ES-I3 (cell line): ENCODE measurements at regions not wholly inside any gene's neighbourhood (a gene's known extent, or its start where the extent isn't known, plus 50 kb on each side); places are given as distances from the start of the nearest gene placed in this dataset.

Experiments used
- H3K36me3 ChIP-seq: 2 replicates; pipeline ENCODE4 v1.6.1; 2013; ENCODE audit warnings: mild to moderate bottlenecking, low read length, control low read depth, moderate library complexity; ENCODE audit not compliant: insufficient read depth
- H3K4me1 ChIP-seq: 2 replicates; pipeline ENCODE4 v1.6.1; 2013; ENCODE audit warnings: mild to moderate bottlenecking, control low read depth, low read length; ENCODE audit not compliant: insufficient read depth
- H3K9ac ChIP-seq: 2 replicates; pipeline ENCODE4 v1.6.1; 2013; ENCODE audit warnings: low read depth, mild to moderate bottlenecking, low read length, moderate library complexity
- H3K9me3 ChIP-seq: 2 replicates; pipeline ENCODE4 v1.6.1; 2013; ENCODE audit warnings: mild to moderate bottlenecking, low read length, moderate library complexity; ENCODE audit not compliant: control insufficient read depth, insufficient read depth

DNA sequence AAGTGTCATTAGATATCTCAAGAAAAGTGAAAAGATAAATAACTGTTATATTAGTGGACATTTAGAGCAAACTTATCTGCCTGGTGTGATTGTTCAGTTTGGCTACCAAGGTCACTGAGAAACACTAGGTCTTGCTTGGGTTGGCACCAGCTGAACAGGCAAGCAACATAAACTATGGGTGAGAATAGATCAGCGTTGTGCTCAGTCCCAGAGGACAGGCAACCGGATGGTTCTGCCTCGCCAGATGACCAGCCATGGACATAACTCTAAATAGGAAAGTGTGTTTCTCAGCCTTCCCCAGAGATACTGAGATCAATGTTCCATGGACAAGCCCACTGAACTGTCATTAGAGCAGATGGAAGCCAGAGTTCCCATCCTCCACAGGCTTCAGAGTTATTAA, 203.4 kb upstream of the VRK2 start:
- H3K9ac ChIP-seq, result no peak overlapping the region
- H3K9me3 ChIP-seq, result no peaks in the 10 kb centered on the region
- no peaks in the 10 kb centered on the region for H3K36me3 ChIP-seq
- no peaks in the 10 kb centered on the region for H3K4me1 ChIP-seq

DNA sequence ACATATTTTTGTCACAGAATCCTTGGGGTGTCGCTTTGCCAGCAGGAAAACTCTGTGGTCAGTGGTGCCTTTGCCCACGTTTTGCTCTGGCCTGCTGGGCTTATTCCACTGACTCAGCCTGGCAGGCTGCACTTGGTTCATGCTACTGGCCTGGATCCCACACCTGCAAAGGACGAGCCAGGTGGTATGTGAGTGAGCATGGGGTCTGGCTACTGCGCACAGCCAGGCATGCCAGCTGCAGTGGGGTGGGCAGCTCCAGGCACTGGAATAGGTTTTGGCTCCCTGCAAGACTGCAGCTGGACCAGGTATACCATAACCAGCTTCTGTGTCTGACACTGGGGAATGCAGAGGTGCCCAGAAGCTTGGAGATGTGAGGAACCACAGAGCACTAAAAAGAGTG, 197.9 kb upstream of the VRK2 start:
- no peaks in the 10 kb centered on the region for H3K4me1 ChIP-seq
- H3K36me3 ChIP-seq, result no peaks in the 10 kb centered on the region
- no peaks in the 10 kb centered on the region for H3K9me3 ChIP-seq
- H3K9ac ChIP-seq, result no peak overlapping the region

DNA sequence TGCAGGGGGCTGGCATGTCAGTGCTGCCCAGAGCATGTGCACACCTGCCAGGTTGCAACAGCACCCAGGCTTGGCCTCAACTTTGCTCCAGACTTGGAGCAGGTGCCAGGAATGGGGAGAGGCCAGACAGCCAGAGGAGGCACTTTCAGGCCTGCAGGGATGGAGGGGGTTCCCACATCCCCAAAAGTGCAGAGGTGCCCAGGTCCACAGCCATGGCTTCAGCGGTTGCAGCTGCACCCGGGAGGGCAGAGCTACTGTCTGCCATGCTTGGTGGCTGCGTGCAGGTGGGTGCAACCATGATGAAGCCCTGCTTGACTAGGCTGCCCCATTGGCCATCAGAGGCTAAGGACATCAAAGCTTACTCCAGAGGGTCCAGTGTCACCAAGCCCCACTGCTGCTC, 196.8 kb upstream of the VRK2 start:
- Histone ChIP-seq H3K9me3 (no peaks in the 10 kb centered on the region), H3K4me1 (no peaks in the 10 kb centered on the region), H3K36me3 (no peaks in the 10 kb centered on the region), H3K9ac (no peak overlapping the region)

DNA sequence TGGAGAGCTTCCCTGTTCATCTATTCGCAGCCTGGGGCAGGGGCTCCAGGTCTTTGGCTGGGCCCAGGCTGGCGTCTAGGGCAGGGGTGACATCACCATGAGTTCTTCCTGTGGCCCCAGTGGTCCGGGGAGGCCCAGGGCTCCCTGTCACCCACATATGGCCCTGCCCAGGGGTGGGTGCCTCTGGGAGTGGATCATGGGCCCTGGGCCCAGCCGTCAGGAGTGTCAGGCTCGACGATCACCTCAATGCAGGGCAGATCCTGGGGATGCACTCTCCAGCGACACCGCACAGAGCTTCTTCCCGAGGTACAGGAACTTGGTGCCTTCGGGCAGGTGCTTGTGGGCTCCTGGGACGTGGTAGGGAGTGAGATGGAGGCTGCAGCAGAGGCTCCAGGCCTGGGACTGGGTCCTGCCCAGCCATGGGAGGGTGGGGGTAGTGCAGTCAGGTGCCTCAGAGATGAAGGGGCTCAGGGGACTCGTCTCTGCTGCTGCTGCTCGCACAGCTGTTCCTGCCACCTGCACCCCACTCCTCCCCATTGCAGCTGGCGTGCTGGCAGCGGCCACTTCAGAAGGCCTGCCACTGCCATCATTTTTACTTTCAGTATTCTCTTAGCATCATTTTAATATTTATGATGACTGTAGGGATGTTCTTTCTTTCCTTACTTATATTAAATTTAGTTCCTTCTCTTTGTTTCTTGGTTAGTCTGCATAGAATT, 196.0 kb upstream of the VRK2 start:
- H3K9ac ChIP-seq, result no peak overlapping the region
- no peaks in the 10 kb centered on the region for H3K36me3 ChIP-seq
- no peaks in the 10 kb centered on the region for H3K4me1 ChIP-seq
- no peaks in the 10 kb centered on the region for H3K9me3 ChIP-seq

DNA sequence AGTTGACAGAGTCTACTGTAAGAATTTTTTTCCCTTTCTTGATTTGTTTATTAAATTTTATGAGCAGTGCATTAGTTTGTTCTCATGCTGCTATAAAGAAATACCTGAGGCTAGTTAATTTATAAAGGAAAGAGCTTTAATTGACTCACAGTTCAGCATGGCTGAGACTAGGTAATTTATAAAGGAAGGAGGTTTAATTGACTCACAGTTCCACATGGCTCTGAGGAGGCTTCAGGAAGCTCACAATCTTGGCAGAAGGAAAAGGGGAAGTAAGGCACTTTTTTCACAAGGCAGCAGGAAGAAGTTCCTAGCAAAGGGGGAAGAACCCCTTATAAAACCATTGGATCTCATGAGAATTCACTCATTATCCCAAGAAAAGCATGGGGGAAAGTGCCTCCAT, 191.4 kb upstream of the VRK2 start:
- Histone ChIP-seq H3K9ac (no peak overlapping the region), H3K9me3 (no peaks in the 10 kb centered on the region), H3K4me1 (no peaks in the 10 kb centered on the region), H3K36me3 (no peaks in the 10 kb centered on the region)

DNA sequence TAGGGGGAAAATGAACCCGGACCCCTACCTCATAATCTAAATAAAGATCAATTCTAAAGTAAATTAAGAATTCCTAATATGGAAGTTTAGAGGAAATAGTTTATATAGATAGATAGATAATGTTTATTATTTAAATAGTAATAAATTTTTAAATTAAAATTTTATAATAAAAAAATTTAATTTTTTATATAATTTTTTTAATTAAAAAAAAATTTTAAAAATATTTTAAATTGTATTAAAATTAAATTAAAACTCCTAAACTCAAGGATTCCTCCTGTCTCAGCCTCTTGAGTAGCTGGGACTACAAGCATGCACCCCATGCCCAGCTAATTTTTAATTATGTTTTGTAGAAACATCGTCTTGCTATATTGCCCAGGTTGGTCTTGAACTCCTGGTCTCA, 186.9 kb upstream of the VRK2 start:
- Histone ChIP-seq H3K4me1 (no peaks in the 10 kb centered on the region), H3K9ac (no peak overlapping the region), H3K36me3 (no peaks in the 10 kb centered on the region), H3K9me3 (no peaks in the 10 kb centered on the region)

DNA sequence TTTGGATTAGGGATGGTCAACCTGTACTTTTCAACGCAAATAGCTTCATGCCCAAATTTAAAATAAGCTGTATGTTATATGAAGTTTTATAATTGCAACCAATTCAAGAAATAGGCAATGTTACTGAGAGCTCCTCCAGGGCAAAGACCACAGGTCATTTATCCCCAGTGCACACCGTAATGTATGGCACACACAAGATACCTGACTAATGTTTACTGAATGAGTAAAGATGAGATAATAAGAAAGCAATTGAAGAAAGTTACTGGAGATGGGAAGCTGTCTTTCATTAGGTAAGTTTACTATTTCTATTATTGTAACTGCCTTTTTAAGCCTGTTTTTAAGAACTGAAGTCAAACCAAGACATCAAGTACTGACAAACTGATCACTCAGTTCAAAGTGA, 184.5 kb upstream of the VRK2 start:
- no peaks in the 10 kb centered on the region for H3K36me3 ChIP-seq
- H3K4me1 ChIP-seq, result no peaks in the 10 kb centered on the region
- H3K9ac ChIP-seq, result no peak overlapping the region
- no peaks in the 10 kb centered on the region for H3K9me3 ChIP-seq

DNA sequence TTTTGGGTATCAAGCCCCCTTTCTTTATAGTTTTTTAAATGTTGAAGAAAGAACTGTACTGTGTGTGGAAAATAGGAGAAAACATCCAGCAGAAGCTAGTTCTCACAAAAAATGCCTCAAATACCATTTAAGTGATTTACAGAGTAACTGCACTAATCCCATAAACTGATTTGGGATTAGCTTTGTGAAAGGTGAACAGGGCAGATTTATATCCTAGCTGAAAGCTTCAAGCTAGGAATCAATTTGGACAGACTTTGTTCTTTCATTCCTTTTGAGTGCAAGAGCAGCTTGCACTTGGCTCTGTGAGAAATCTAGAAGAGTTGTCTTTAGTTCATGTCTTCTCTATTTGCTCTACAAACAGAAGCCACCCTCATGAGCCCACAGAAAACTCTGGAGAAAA, 183.9 kb upstream of the VRK2 start:
- no peaks in the 10 kb centered on the region for H3K9me3 ChIP-seq
- no peak overlapping the region for H3K9ac ChIP-seq
- H3K36me3 ChIP-seq, result no peaks in the 10 kb centered on the region
- H3K4me1 ChIP-seq, result no peaks in the 10 kb centered on the region

DNA sequence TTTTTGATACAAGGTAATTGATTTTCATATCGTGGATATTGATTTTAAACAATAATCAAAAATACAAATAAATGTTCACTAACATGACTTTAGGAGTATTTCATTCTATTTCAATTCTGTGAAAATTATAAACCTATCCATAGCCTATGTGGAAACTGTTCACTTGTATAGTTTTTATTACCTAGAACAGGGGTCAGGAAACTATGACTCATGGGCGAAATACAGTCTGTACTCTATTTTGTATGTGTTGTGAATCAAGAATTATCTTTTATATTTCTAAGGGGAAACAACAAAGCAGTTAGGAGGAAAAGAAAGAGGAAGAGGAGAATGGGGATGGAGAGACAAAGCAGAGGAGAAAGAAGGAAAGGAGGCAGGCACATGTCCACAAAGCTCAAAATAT, 181.7 kb upstream of the VRK2 start:
- Histone ChIP-seq H3K9me3 (no peaks in the 10 kb centered on the region), H3K36me3 (no peaks in the 10 kb centered on the region), H3K4me1 (no peaks in the 10 kb centered on the region), H3K9ac (no peak overlapping the region)

DNA sequence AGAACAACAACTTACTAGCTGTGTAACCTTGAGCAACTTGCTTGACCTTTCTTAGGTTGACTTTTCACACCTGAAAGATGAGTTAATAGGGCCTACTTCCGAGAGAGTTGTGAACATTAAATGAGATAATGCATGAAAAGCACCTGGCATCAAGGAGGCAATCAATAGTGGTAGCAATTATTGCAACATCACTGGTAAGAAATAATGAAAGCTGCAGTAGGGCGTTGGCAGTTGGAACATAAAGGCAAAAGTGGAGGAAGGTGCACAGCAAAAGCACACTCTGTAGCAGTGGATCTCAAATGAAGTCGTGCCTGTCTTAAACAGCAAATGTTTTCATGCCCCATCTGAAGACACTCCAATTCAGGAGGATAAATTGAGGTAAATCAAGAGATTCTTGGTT, 178.9 kb upstream of the VRK2 start:
- H3K9me3 ChIP-seq, result no peaks in the 10 kb centered on the region
- H3K36me3 ChIP-seq, result no peaks in the 10 kb centered on the region
- H3K4me1 ChIP-seq, result no peaks in the 10 kb centered on the region
- no peak overlapping the region for H3K9ac ChIP-seq

DNA sequence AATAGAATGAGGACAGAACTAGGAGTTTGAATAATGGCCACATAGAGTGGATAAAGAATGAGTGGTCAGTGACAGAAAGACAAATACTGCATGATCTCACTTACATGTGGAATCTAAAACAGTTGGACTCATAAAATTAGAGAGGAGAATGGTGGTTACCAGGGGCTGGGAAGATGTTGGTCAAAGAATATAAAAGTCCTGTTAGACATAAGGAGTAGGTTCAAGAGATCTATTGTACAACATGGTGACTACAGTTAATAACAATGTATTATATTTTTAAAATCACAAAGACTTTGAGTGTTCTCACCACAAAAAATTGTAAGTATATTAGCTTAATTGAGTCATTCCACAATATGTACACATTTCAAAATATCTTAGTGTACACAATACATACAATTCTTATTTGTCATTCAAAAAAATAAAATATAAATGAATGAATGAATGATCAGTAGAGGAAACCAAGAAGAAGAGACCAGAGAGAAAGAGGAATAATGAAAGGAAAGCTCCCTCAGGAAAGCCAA, 177.9 kb upstream of the VRK2 start:
- no peaks in the 10 kb centered on the region for H3K36me3 ChIP-seq
- H3K4me1 ChIP-seq, result no peaks in the 10 kb centered on the region
- H3K9ac ChIP-seq, result no peak overlapping the region
- no peaks in the 10 kb centered on the region for H3K9me3 ChIP-seq

DNA sequence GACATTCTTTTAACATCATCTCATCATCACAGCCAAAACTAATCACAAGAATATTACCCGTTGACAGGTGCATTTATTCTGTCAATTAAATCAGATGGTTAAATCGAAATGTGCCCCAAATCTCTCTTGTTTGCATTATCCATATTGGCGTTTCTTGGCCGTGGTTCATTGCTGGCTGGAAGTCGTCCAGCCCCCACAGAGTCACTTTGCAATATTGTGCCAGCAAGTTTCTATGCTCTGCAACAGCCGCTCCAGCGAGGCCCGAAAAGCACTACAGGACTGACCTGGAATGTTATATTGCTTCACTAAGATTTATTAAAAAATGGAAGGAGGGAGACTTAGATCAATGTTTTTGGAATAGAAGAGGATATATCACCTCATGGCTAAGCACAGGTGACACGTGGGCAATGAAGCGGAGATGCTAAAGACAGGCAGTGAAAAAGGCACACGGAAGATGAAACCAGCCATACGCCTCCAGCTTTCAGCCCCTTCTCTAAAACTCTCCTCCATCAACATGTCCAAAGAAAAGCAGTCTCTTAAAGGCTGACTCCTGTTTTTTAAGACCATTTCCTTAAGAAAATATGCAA, 176.8 kb upstream of the VRK2 start:
- Histone ChIP-seq H3K36me3 (no peaks in the 10 kb centered on the region), H3K9me3 (no peaks in the 10 kb centered on the region), H3K9ac (no peak overlapping the region), H3K4me1 (no peaks in the 10 kb centered on the region)

DNA sequence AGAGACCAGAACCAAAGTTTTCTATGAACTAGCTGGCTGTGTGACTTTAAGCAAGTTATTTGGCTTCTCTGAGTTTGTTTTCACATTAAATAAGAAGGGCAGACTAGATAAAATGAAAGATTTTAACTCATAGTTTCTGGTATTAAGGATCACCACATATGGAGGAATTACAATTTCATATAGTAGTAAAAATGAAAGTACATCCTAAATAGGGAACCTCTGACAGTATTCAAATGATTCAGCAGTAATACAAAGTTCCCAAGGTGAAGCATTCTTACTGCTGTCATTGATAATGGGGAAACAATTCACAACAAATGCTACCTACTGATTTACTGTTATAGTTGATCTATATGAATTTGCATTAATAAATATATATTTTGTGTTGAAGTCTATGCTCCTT, 170.3 kb upstream of the VRK2 start:
- Histone ChIP-seq H3K9ac (no peak overlapping the region), H3K9me3 (no peaks in the 10 kb centered on the region), H3K4me1 (no peaks in the 10 kb centered on the region), H3K36me3 (no peaks in the 10 kb centered on the region)

DNA sequence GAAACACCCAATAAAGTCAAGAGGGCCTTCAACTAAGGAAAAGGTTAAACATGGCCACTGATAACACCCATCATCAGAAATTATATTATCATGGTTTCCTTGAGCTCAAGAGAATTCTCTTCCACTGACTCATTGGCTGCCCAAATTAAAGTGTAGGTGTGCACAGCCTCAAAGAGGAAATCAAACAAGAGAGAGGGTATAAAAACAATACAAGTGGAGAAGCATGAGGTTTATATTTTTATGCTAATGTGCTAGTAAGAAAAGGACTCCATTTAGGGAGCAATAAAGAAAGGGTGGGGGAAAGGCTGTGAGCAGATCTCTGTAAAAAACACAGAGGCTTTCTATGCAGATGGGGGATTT, 168.8 kb upstream of the VRK2 start:
- H3K9ac ChIP-seq, result no peak overlapping the region
- H3K9me3 ChIP-seq, result no peaks in the 10 kb centered on the region
- no peaks in the 10 kb centered on the region for H3K36me3 ChIP-seq
- H3K4me1 ChIP-seq, result peaks cover 14% of the 10 kb centered on the region; the same call in 1 of the 2 replicates

DNA sequence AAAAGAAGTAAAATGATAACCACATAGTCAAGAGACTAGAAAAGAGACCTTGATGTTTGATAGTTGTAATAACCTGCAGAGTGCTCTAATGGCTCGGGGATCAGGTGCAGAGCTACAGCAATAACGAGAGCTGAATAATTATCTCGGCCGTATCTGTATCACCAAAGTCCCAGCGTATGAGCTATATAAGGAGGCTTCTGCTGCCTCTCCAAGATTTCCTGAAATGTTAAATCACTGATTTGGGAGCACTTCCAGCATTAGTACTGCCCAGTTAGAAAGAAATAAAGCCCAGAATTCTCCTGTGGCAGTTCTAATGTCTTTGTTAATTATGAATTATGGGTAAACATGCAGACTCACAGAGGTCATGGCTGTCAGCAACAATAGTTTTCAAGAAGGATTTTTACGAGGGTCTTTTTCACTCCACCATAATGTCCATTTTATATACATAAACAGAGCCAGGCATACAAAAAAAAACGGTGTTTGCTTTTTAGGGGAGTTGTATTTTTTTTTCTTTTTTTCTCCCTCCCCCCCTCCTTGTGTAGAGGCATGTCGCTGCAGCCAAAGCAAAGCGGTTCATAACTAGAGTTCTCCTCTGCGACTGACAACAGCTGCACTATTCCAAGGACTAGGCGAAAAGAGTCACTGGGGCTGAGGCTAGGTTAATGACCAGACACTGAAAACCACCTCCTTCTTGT, 168.3 kb upstream of the VRK2 start:
- Histone ChIP-seq H3K36me3 (no peaks in the 10 kb centered on the region), H3K9me3 (no peaks in the 10 kb centered on the region), H3K9ac (no peak overlapping the region), H3K4me1 (peaks cover 14% of the 10 kb centered on the region; the same call in 1 of the 2 replicates)
